SU-DHL-6 (cell line): ENCODE measurements at regions not wholly inside any gene's neighbourhood (a gene's known extent, or its start where the extent isn't known, plus 50 kb on each side); places are given as distances from the start of the nearest gene placed in this dataset.

Experiments used
- H2AFZ ChIP-seq: fragments of 200-600 bp; sonication (generic); 2 replicates; pipeline ENCODE4 v1.6.1; 2014; ENCODE audit warnings: low read depth, mild to moderate bottlenecking, moderate library complexity, mixed read lengths, antibody characterized with exemption, low read length; ENCODE audit not compliant: severe bottlenecking
- H3F3A ChIP-seq: fragments of 200-600 bp; shearing (Covaris generic); 2 replicates; pipeline ENCODE4 v1.6.0; 2016; ENCODE audit warnings: antibody characterized with exemption, mild to moderate bottlenecking; ENCODE audit not compliant: insufficient read depth
- H3K27ac ChIP-seq: fragments of 200-600 bp; sonication (generic); 2 replicates; pipeline ENCODE4 v1.5.1; 2016; ENCODE audit warnings: low read depth, mild to moderate bottlenecking, low read length, moderate library complexity, mixed read lengths
- H3K27me3 ChIP-seq: fragments of 200-600 bp; sonication (generic), shearing (Covaris generic); 2 replicates; pipeline ENCODE4 v1.6.0; 2014; ENCODE audit warnings: mild to moderate bottlenecking, low read length
- H3K36me3 ChIP-seq: fragments of 200-600 bp; sonication (generic); 2 replicates; pipeline ENCODE4 v1.6.1; 2014; ENCODE audit warnings: mild to moderate bottlenecking, low read length, mixed read lengths
- H3K4me2 ChIP-seq: fragments of 300-600, 200-600 bp; shearing (Covaris generic), sonication (generic); 2 replicates; pipeline ENCODE4 v1.6.0; 2014; ENCODE audit warnings: low read length, low read depth, mild to moderate bottlenecking; ENCODE audit not compliant: poor library complexity, severe bottlenecking
- H3K4me3 ChIP-seq: fragments of 200-600 bp; sonication (generic); 2 replicates; pipeline ENCODE4 v1.5.1; 2014; ENCODE audit warnings: antibody characterized with exemption, low read length, mild to moderate bottlenecking, mixed read lengths; ENCODE audit not compliant: insufficient read depth, poor library complexity, severe bottlenecking
- H3K79me2 ChIP-seq: fragments of 200-600 bp; sonication (generic); 2 replicates; pipeline ENCODE4 v1.6.1; 2014; ENCODE audit warnings: mild to moderate bottlenecking, low read length, moderate library complexity; ENCODE audit not compliant: insufficient read depth
- H3K9ac ChIP-seq: fragments of 200-600 bp; sonication (generic); 2 replicates; pipeline ENCODE4 v1.7.0; 2014; ENCODE audit warnings: mild to moderate bottlenecking, low read length
- H3K9me2 ChIP-seq: fragments of 200-600 bp; sonication (generic); replicated peaks from 2 replicates; pipeline ENCODE4 v1.6.1; 2014; ENCODE audit warnings: low read length; ENCODE audit not compliant: insufficient read depth
- H3K9me3 ChIP-seq: fragments of 200-600 bp; sonication (generic); 2 replicates; pipeline ENCODE4 v1.6.1; 2014; ENCODE audit warnings: low read length, mixed read lengths; ENCODE audit not compliant: insufficient read depth
- H4K20me1 ChIP-seq: fragments of 200-600 bp; sonication (generic); 2 replicates; pipeline ENCODE4 v1.6.1; 2014; ENCODE audit warnings: low read depth, mild to moderate bottlenecking, antibody characterized with exemption, low read length, moderate library complexity, mixed read lengths
- CTCF ChIP-seq: fragments of 200-600 bp; sonication (generic); IDR thresholded peaks from one replicate; pipeline ENCODE4 v1.5.1; 2017; ENCODE audit warnings: antibody characterized with exemption, mild to moderate bottlenecking, low read length, moderate library complexity; ENCODE audit not compliant: insufficient read depth, poor library complexity, severe bottlenecking
- EZH2phosphoT487 ChIP-seq: fragments of 200-600 bp; sonication (generic), shearing (Covaris generic); conservative IDR thresholded peaks from 2 replicates; pipeline ENCODE4 v1.6.1; 2018; ENCODE audit warnings: mild to moderate bottlenecking, antibody characterized with exemption, low read length, moderate library complexity, mixed read lengths

- H3K9me2 ChIP-seq: no peaks in the 10 kb centered on the region
- H2AFZ ChIP-seq: no peak overlapping the region
- H3K27ac ChIP-seq: no peak overlapping the region
- H3K27me3 ChIP-seq: no peaks in the 10 kb centered on the region
- TF ChIP-seq CTCF (no peak), EZH2phosphoT487 (no peak)
- H3K79me2 ChIP-seq: no peaks in the 10 kb centered on the region
- no peak overlapping the region for H3K4me2 ChIP-seq
- no peaks in the 10 kb centered on the region for H3K9me3 ChIP-seq
- no peak overlapping the region for H3K9ac ChIP-seq
- no peaks in the 10 kb centered on the region for H3F3A ChIP-seq
- H4K20me1 ChIP-seq: no peaks in the 10 kb centered on the region
- no peak overlapping the region for H3K4me3 ChIP-seq
- no peaks in the 10 kb centered on the region for H3K36me3 ChIP-seq
Observed at GRCh38 chr4:155612074-155612473, 54.6 kb upstream of the GUCY1A1 start.

GRCh38 chr4:155611501-155611900, 55.1 kb upstream of the GUCY1A1 start:
- Histone ChIP-seq H3F3A (no peaks in the 10 kb centered on the region), H3K4me3 (no peak overlapping the region), H3K27me3 (no peaks in the 10 kb centered on the region), H3K36me3 (no peaks in the 10 kb centered on the region), H2AFZ (no peak overlapping the region), H3K79me2 (no peaks in the 10 kb centered on the region), H3K9me3 (no peaks in the 10 kb centered on the region), H3K9me2 (no peaks in the 10 kb centered on the region), H3K4me2 (no peak overlapping the region), H3K9ac (no peak overlapping the region), H3K27ac (no peak overlapping the region), H4K20me1 (no peaks in the 10 kb centered on the region)
- no peak for TF ChIP-seq EZH2phosphoT487
- TF ChIP-seq CTCF: no peak

GRCh38 chr4:155610143-155610542, 56.5 kb upstream of the GUCY1A1 start:
- H2AFZ ChIP-seq: no peak overlapping the region
- H3K4me3 ChIP-seq: no peak overlapping the region
- no peaks in the 10 kb centered on the region for H3K9me3 ChIP-seq
- no peaks in the 10 kb centered on the region for H3F3A ChIP-seq
- no peaks in the 10 kb centered on the region for H3K27me3 ChIP-seq
- no peaks in the 10 kb centered on the region for H4K20me1 ChIP-seq
- H3K9ac ChIP-seq: no peak overlapping the region
- no peak overlapping the region for H3K27ac ChIP-seq
- no peaks in the 10 kb centered on the region for H3K9me2 ChIP-seq
- TF ChIP-seq EZH2phosphoT487 (no peak), CTCF (no peak)
- H3K4me2 ChIP-seq: no peak overlapping the region
- H3K36me3 ChIP-seq: no peaks in the 10 kb centered on the region
- no peaks in the 10 kb centered on the region for H3K79me2 ChIP-seq
